ENCODE measurements at regions not wholly inside any gene's neighbourhood (a gene's known extent, or its start where the extent isn't known, plus 50 kb on each side); places are given as distances from the start of the nearest gene placed in this dataset.
"Not testable (repeated sequence)": the region's sequence is repeated elsewhere in the genome, so short reads cannot be mapped to it uniquely, and the experiment has no call there.

- DNase-seq: no peak
Measured at GRCh38 chr5:102554082-102554481, 55.3 kb upstream of the SLCO6A1 start.

- no peak for DNase-seq
Measured at GRCh38 chr5:102554728-102555127, 55.9 kb upstream of the SLCO6A1 start.

- no peak for DNase-seq
Measured at GRCh38 chr5:102561894-102562760, 63.3 kb upstream of the SLCO6A1 start.

- DNase-seq: no peak
Measured at GRCh38 chr5:102570747-102571146, 71.9 kb upstream of the SLCO6A1 start.

- DNase-seq: no peak
Measured at GRCh38 chr5:102578362-102578761, 79.6 kb upstream of the SLCO6A1 start.

GRCh38 chr5:102579379-102579778 is 80.6 kb upstream of the SLCO6A1 start:
- no peak for DNase-seq

GRCh38 chr5:102581011-102581410 is 82.2 kb upstream of the SLCO6A1 start:
- DNase-seq: no peak

GRCh38 chr5:102582696-102583095 is 83.9 kb upstream of the SLCO6A1 start:
- no peak for DNase-seq

GRCh38 chr5:102583276-102584124 is 84.7 kb upstream of the SLCO6A1 start:
- DNase-seq: no peak

- DNase-seq: no peak
Measured at GRCh38 chr5:102589661-102590060, 90.9 kb upstream of the SLCO6A1 start.

- DNase-seq: no peak
Measured at GRCh38 chr5:102590467-102590866, 91.7 kb upstream of the SLCO6A1 start.

- no peak for DNase-seq
Measured at GRCh38 chr5:102591650-102592049, 92.8 kb upstream of the SLCO6A1 start.

- not testable (repeated sequence) for DNase-seq
Measured at GRCh38 chr5:102592586-102592985, 93.8 kb upstream of the SLCO6A1 start.

- DNase-seq: no peak
Measured at GRCh38 chr5:102594192-102594591, 95.4 kb upstream of the SLCO6A1 start.

- no peak for DNase-seq
Measured at GRCh38 chr5:102595332-102595731, 96.5 kb upstream of the SLCO6A1 start.

- no peak for DNase-seq
Measured at GRCh38 chr5:102596113-102596512, 97.3 kb upstream of the SLCO6A1 start.

GRCh38 chr5:102596951-102597350 is 98.2 kb upstream of the SLCO6A1 start:
- DNase-seq: no peak

- no peak for DNase-seq
Measured at GRCh38 chr5:102599289-102599688, 100.5 kb upstream of the SLCO6A1 start.

- no peak for DNase-seq
Measured at GRCh38 chr5:102600964-102601363, 102.2 kb upstream of the SLCO6A1 start.

- DNase-seq: no peak
Measured at GRCh38 chr5:102603670-102604069, 104.9 kb upstream of the SLCO6A1 start.

- no peak for DNase-seq
Measured at GRCh38 chr5:102608414-102608813, 109.6 kb upstream of the SLCO6A1 start.

- no peak for DNase-seq
Measured at GRCh38 chr5:102611312-102611711, 112.5 kb upstream of the SLCO6A1 start.

GRCh38 chr5:102613661-102614060 is 114.9 kb upstream of the SLCO6A1 start:
- DNase-seq: no peak

All from amniotic stem cell (primary cell).